C4-2B (cell line): ENCODE measurements at regions not wholly inside any gene's neighbourhood (a gene's known extent, or its start where the extent isn't known, plus 50 kb on each side); places are given as distances from the start of the nearest gene placed in this dataset.

Experiments used
- CTCF ChIP-seq: fragments of 450-650 bp; conservative IDR thresholded peaks from 2 replicates; pipeline ENCODE4 v1.5.1; 2017; ENCODE audit warnings: mild to moderate bottlenecking
- ZFX ChIP-seq: fragments of 450-650 bp; IDR thresholded peaks from 2 replicates; pipeline ENCODE4 v1.6.1; 2017

- no peak for TF ChIP-seq CTCF
- no peak for TF ChIP-seq ZFX
Measured at GRCh38 chr9:87214991-87215390, 267.7 kb upstream of the GAS1 start.
